ENCODE measurements at regions not wholly inside any gene's neighbourhood (a gene's known extent, or its start where the extent isn't known, plus 50 kb on each side); places are given as distances from the start of the nearest gene placed in this dataset.

- H3K27ac ChIP-seq (ENCODE audit: low read depth, low read length), result no peak overlapping the region
- TF ChIP-seq CTCF (conservative IDR thresholded peaks at IDR 0.05), result no peak
- no peak overlapping the region for H3K4me3 ChIP-seq (ENCODE audit: low read length)
- H3K4me1 ChIP-seq (ENCODE audit: control insufficient read depth, insufficient read depth, low read length), result no peaks in the 10 kb centered on the region
- H3K9me3 Mint-ChIP-seq, result no peaks in the 10 kb centered on the region
- WGBS, 2 experiments (ENCODE audit: insufficient coverage in 1 of 2, insufficient read length in 1 of 2), result 80 to 88% methylated on average over 1 to 6 of the region's 6 CpGs
- H3K4me1 Mint-ChIP-seq, result no peaks in the 10 kb centered on the region
- H3K27me3 ChIP-seq (ENCODE audit: control insufficient read depth, insufficient read depth, low read length, poor library complexity, severe bottlenecking), result no peaks in the 10 kb centered on the region
- no peak overlapping the region for H3K4me3 Mint-ChIP-seq
- no peak for DNase-seq
- no peaks in the 10 kb centered on the region for H3K36me3 ChIP-seq (ENCODE audit: control insufficient read depth, insufficient read depth, low read length)
- H3K27me3 Mint-ChIP-seq (ENCODE audit: insufficient read depth), result peaks cover 7% of the 10 kb centered on the region
- no peak overlapping the region for H3K9ac ChIP-seq (ENCODE audit: extremely low read depth, low read length, poor library complexity, severe bottlenecking)
- H3K27ac Mint-ChIP-seq, result no peak overlapping the region
- no peaks in the 10 kb centered on the region for H3K36me3 Mint-ChIP-seq (ENCODE audit: low read depth)
- no peaks in the 10 kb centered on the region for H3K9me3 ChIP-seq (ENCODE audit: control insufficient read depth, low read length)
Observed at GRCh38 chr11:36817336-36817965, 219.4 kb upstream of the RAG2 start.

- H3K4me3 Mint-ChIP-seq, result no peak overlapping the region
- H3K4me3 ChIP-seq (ENCODE audit: low read length), result no peak overlapping the region
- H3K4me1 ChIP-seq (ENCODE audit: control insufficient read depth, insufficient read depth, low read length), result no peaks in the 10 kb centered on the region
- H3K9ac ChIP-seq (ENCODE audit: extremely low read depth, low read length, poor library complexity, severe bottlenecking), result no peak overlapping the region
- H3K27me3 Mint-ChIP-seq (ENCODE audit: insufficient read depth), result peaks cover 6% of the 10 kb centered on the region
- no peak for DNase-seq
- H3K4me1 Mint-ChIP-seq, result peaks cover 4% of the 10 kb centered on the region
- H3K36me3 Mint-ChIP-seq (ENCODE audit: low read depth), result no peaks in the 10 kb centered on the region
- no peak for TF ChIP-seq CTCF (conservative IDR thresholded peaks at IDR 0.05)
- H3K27me3 ChIP-seq (ENCODE audit: control insufficient read depth, insufficient read depth, low read length, poor library complexity, severe bottlenecking), result no peaks in the 10 kb centered on the region
- H3K36me3 ChIP-seq (ENCODE audit: control insufficient read depth, insufficient read depth, low read length), result no peaks in the 10 kb centered on the region
- H3K27ac Mint-ChIP-seq, result no peak overlapping the region
- H3K27ac ChIP-seq (ENCODE audit: low read depth, low read length), result no peak overlapping the region
- H3K9me3 ChIP-seq (ENCODE audit: control insufficient read depth, low read length), result no peaks in the 10 kb centered on the region
- no peaks in the 10 kb centered on the region for H3K9me3 Mint-ChIP-seq
Observed at GRCh38 chr11:36809303-36809702, 211.3 kb upstream of the RAG2 start.

GRCh38 chr11:36807871-36808270, 209.8 kb upstream of the RAG2 start:
- 77 to 93% methylated on average over 2 to 4 of the region's 4 CpGs for WGBS, 2 experiments (ENCODE audit: insufficient coverage in 1 of 2, insufficient read length in 1 of 2)
- Histone ChIP-seq H3K4me1 (ENCODE audit: control insufficient read depth, insufficient read depth, low read length) (no peaks in the 10 kb centered on the region), H3K9ac (ENCODE audit: extremely low read depth, low read length, poor library complexity, severe bottlenecking) (no peak overlapping the region), H3K4me3 (ENCODE audit: low read length) (no peak overlapping the region), H3K27ac (ENCODE audit: low read depth, low read length) (no peak overlapping the region), H3K36me3 (ENCODE audit: control insufficient read depth, insufficient read depth, low read length) (no peaks in the 10 kb centered on the region), H3K9me3 (ENCODE audit: control insufficient read depth, low read length) (no peaks in the 10 kb centered on the region), H3K27me3 (ENCODE audit: control insufficient read depth, insufficient read depth, low read length, poor library complexity, severe bottlenecking) (no peaks in the 10 kb centered on the region)
- Mint-ChIP-seq H3K9me3 (no peaks in the 10 kb centered on the region), H3K36me3 (ENCODE audit: low read depth) (no peaks in the 10 kb centered on the region), H3K27me3 (ENCODE audit: insufficient read depth) (peaks cover 6% of the 10 kb centered on the region), H3K4me3 (no peak overlapping the region), H3K4me1 (peaks cover 14% of the 10 kb centered on the region), H3K27ac (no peak overlapping the region)
- no peak for TF ChIP-seq CTCF (conservative IDR thresholded peaks at IDR 0.05)
- DNase-seq, result no peak
